Astrocyte of the hippocampus (primary cell): ENCODE measurements at regions not wholly inside any gene's neighbourhood (a gene's known extent, or its start where the extent isn't known, plus 50 kb on each side); places are given as distances from the start of the nearest gene placed in this dataset.

ENCODE experiments used
- DNase-seq: peaks from one replicate; pipeline ENCODE4 v3.0.0; 2011; ENCODE audit warnings: low read depth, low spot score

DNA sequence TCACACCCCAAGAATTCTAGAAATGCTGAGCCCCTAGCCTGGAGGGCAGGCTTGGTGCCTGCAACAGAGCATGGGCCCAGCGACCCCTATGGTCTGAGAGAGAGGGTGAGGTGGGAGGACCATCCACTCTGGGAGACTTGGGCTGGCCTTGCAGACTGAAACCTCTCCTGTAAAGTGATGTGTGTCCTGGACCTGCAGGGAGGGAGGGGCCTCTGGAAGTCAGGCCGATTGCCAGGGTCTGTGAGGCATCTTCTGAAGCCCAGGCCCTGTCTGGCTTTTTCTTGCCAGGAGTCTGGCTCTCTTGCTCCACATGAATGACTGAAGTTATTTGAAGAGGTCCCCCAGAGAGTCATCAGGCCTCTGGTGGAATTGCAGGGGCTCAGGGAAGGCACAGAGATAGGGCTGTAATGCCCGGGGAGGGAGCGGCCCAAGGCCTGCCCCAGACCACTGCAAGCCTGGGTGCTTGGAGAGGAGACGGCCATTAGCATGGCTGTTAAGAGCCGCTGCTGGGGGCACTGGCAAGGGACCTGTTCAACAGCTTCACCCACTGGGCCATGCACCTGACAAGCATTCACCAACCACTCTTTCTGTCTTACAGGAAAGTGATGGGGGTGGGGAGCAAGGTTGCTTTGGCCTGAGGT is 56.0 kb upstream of the CHRNA7 start:
- no peak for DNase-seq

GRCh38 chr15:31974855-31975829 is 55.2 kb upstream of the CHRNA7 start:
- peak; percentile 66 for DNase-seq

GRCh38 chr15:31975830-31976229 is 54.5 kb upstream of the CHRNA7 start:
- DNase-seq: no peak

DNA sequence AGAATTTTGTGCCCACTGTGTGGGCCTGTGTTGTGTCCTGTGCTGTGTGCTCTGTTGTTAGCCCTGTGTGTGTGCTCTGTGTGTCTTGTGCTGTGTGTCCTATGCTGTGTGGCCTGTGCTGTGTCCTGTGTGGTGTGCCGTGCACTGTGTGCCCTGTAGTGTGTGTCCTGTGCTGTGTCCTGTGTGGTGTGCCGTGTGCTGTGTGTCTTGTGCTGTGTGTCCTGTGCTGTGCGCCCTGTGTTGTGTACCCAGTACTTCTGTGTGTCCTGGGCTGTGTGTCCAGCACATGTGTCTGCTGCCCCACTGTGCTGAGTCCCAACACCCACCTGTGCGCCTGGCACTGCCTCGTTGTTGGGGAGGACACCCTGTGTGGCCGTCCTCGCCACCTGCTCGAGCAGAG is 53.2 kb upstream of the CHRNA7 start:
- DNase-seq: no peak

- DNase-seq: peak; percentile 79
Measured at GRCh38 chr15:31977812-31978661, 52.3 kb upstream of the CHRNA7 start.
